HG02759 (cell line): ENCODE measurements at regions not wholly inside any gene's neighbourhood (a gene's known extent, or its start where the extent isn't known, plus 50 kb on each side); places are given as distances from the start of the nearest gene placed in this dataset.
"Not testable (repeated sequence)": the region's sequence is repeated elsewhere in the genome, so short reads cannot be mapped to it uniquely, and the experiment has no call there.

Experiments used
- ATAC-seq: cut with Tn5 transposase; IDR thresholded peaks from one replicate; pipeline ENCODE4 v1.9.1; 2021; ENCODE audit warnings: mild to moderate bottlenecking, moderate library complexity; ENCODE audit not compliant: unreplicated experiment

- no peak for ATAC-seq
Observed at GRCh38 chr4:132809298-132810032, 339.6 kb upstream of the PCDH10 start.

GRCh38 chr4:132813061-132813460 lies 336.0 kb upstream of the PCDH10 start:
- ATAC-seq = not testable (repeated sequence)

DNA sequence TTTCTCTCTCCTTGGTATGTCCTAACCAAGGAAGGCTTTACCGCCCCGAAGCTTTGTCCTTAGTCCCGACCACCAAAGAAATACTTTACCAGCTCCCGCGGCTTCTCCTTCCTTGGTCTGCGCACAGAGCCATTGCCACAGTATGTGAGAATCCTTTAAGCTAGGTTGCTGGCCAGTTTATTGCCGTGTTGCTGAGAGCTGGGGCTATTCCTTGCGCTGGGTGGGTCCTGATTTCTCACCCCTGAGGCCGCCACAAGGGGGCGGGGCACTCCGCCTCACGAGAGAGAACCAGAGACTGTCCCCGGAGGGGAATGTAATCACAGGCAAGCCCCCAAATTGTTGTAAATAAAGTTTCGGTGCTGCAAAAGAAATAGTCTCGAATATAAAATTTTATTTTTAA lies 331.0 kb upstream of the PCDH10 start:
- ATAC-seq = no peak

GRCh38 chr4:132823419-132823818 lies 325.7 kb upstream of the PCDH10 start:
- ATAC-seq = no peak

- ATAC-seq = no peak
Observed at GRCh38 chr4:132824761-132825160, 324.3 kb upstream of the PCDH10 start.

- peak; percentile 91 for ATAC-seq
Observed at GRCh38 chr4:132827522-132827921, 321.6 kb upstream of the PCDH10 start.

DNA sequence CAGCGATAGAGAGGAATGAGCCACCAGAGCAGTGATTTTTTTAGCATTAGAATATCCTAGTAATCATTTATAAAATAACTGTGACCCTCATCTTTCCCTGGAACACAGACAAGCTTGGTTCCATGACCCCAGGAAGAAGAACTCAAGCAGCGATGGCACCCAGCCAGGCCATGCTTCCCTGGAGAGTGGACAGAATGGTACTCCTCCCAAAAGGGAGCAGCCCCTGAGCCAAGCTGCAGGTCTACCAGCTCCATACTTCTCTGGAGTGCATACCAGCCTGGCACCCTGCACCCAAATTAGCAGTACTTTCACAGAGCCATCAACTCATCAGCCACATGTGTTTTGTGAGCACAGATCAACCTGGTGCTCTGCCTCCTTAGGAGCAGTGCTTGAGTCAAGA lies 310.9 kb upstream of the PCDH10 start:
- no peak for ATAC-seq

- no peak for ATAC-seq
Observed at GRCh38 chr4:132839070-132839469, 310.0 kb upstream of the PCDH10 start.

GRCh38 chr4:132859929-132860328 lies 289.2 kb upstream of the PCDH10 start:
- no peak for ATAC-seq

- no peak for ATAC-seq
Observed at GRCh38 chr4:132860976-132861375, 288.1 kb upstream of the PCDH10 start.

DNA sequence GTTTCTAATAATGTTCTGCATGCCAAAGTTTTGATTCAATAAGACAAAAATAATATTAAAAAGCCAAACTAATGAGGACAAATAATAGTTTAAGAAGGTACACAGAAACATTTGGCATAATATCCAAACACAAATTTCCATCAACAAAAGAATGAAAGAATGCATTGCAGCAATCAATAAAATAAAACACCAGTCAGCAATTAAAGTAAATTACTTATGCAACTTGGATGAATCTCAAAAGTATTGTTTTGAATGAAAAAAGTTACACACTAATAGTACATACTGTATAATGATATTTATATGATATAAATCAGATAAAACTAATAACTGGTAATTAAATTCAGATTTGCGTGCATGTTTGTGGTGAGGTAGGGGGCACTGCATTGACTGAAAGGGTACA lies 285.5 kb upstream of the PCDH10 start:
- no peak for ATAC-seq

DNA sequence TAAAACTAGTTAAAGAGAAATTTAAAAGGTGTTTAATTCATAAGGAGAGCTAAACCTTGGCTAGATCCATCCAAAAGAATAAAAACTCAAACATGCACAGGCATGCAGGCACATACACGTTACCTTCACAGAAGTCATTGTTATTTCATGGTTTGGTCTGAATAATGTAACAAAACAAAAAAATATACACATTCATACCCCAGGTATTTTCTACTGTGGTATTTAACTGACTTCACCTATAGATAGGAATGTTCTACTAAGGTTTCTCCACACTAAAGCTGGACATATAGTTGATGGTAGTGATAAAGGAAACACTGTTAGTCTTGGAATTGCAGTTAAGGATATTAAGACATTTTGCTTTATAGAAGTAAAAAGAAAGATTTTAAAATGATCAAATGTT lies 283.6 kb upstream of the PCDH10 start:
- no peak for ATAC-seq

GRCh38 chr4:132865922-132866321 lies 283.2 kb upstream of the PCDH10 start:
- no peak for ATAC-seq

- no peak for ATAC-seq
Observed at GRCh38 chr4:132866616-132867015, 282.5 kb upstream of the PCDH10 start.

GRCh38 chr4:132893787-132894186 lies 255.3 kb upstream of the PCDH10 start:
- no peak for ATAC-seq

- no peak for ATAC-seq
Observed at GRCh38 chr4:132901224-132901623, 247.9 kb upstream of the PCDH10 start.

- no peak for ATAC-seq
Observed at GRCh38 chr4:132910229-132910748, 238.8 kb upstream of the PCDH10 start.

- ATAC-seq = no peak
Observed at GRCh38 chr4:132918096-132918495, 231.0 kb upstream of the PCDH10 start.

GRCh38 chr4:132923516-132923915 lies 225.6 kb upstream of the PCDH10 start:
- ATAC-seq = no peak

- ATAC-seq = no peak
Observed at GRCh38 chr4:132934911-132935310, 214.2 kb upstream of the PCDH10 start.

DNA sequence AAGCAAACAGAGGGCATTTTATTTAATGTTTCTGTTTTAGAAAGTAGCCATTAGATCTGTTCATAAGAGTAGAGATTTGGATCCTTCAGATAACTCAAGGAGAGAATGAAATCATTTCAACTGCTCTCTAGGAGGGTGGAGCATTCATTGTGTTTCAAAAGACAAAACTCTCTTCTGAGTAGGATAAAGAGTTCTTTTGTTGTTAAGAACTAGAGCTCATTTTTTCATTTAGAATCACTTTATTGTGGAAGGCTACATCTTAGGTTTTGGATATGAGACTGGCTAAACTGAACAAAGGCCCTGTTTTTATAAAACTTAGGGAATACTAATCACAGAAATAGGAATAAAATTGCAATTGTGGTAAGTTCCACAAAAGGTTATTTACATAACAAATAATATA lies 193.9 kb upstream of the PCDH10 start:
- ATAC-seq = no peak

GRCh38 chr4:132956962-132957361 lies 192.1 kb upstream of the PCDH10 start:
- ATAC-seq = no peak
